ENCODE measurements at regions not wholly inside any gene's neighbourhood (a gene's known extent, or its start where the extent isn't known, plus 50 kb on each side); places are given as distances from the start of the nearest gene placed in this dataset.

DNA sequence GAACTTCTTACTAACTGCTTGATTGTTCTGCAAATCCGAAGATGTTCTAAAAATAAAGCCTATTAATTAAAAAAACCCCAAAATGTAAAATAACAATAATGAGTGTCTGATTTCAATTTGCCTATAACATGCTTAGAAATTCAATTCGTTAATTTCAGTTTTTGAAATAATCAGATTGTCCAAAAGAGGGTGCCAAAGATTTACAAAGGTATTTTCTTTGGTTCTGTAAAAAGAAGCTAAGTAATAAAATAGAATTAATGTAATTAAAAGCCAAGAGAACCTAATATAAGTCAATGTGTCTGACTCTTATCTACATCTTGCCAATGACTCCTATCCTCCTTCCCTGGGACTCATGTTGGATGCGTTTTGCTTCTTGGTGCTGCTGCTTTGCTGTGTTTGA lies 75.0 kb upstream of the CPHXL start:
- Histone ChIP-seq H3K4me1 (no peaks in the 10 kb centered on the region), H3K4me3 (no peak overlapping the region), H3K27ac (no peak overlapping the region), H3K27me3 (peaks cover 0 to 7% (median 0%) of the 10 kb centered on the region in 7 donors), H3K36me3 (no peaks in the 10 kb centered on the region), H3K9me3 (no peaks in the 10 kb centered on the region)
- TF ChIP-seq, protein P1, sequence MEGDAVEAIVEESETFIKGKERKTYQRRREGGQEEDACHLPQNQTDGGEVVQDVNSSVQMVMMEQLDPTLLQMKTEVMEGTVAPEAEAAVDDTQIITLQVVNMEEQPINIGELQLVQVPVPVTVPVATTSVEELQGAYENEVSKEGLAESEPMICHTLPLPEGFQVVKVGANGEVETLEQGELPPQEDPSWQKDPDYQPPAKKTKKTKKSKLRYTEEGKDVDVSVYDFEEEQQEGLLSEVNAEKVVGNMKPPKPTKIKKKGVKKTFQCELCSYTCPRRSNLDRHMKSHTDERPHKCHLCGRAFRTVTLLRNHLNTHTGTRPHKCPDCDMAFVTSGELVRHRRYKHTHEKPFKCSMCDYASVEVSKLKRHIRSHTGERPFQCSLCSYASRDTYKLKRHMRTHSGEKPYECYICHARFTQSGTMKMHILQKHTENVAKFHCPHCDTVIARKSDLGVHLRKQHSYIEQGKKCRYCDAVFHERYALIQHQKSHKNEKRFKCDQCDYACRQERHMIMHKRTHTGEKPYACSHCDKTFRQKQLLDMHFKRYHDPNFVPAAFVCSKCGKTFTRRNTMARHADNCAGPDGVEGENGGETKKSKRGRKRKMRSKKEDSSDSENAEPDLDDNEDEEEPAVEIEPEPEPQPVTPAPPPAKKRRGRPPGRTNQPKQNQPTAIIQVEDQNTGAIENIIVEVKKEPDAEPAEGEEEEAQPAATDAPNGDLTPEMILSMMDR (IDR thresholded peaks at IDR 0.05) = no peak
- 35 to 41% methylated on average over 3 of the region's 3 CpGs for WGBS, 2 donors
- intact Hi-C loops (cut with DNase I) = no loop called here
- no peak for ATAC-seq
- no peak for DNase-seq

GRCh38 chr16:75803753-75804152 lies 77.5 kb upstream of the CPHXL start:
- Histone ChIP-seq H3K9me3 (no peaks in the 10 kb centered on the region), H3K27ac (no peak overlapping the region), H3K4me1 (no peaks in the 10 kb centered on the region), H3K4me3 (no peak overlapping the region), H3K27me3 (peaks cover 0 to 10% (median 0%) of the 10 kb centered on the region in 7 donors), H3K36me3 (no peaks in the 10 kb centered on the region)
- DNase-seq (no peak), ATAC-seq (no peak)
- intact Hi-C loops (cut with DNase I) = no loop called here
- TF ChIP-seq, protein P1 (IDR thresholded peaks at IDR 0.05) = no peak
- WGBS, 2 donors = 56 to 57% methylated on average over 1 of the region's 1 CpG

DNA sequence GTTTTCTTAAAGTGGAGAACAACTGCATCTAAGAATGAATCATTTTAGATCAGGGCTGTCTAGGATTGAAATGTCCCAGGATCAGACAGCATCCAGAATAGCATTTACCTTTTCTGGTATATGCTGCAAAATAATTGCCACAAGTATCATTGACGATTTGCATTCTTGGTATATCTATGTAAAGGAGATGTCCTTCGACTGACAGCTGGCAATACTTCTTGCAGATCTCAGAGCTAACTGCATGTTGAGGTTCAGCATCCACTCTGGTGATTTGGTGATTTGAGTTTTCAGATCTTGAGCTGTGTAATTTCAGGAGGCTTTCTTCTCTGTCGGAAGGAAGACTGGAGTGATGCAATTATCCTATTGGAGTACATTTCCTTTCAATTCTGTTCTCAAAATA lies 78.1 kb upstream of the CPHXL start:
- Histone ChIP-seq H3K4me1 (no peaks in the 10 kb centered on the region), H3K27ac (no peak overlapping the region), H3K4me3 (no peak overlapping the region), H3K36me3 (no peaks in the 10 kb centered on the region), H3K9me3 (no peaks in the 10 kb centered on the region), H3K27me3 (peaks cover 0 to 10% (median 0%) of the 10 kb centered on the region in 7 donors)
- TF ChIP-seq, protein P1 (IDR thresholded peaks at IDR 0.05) = no peak
- 54 to 62% methylated on average over 3 of the region's 3 CpGs for WGBS, 2 donors
- ATAC-seq (no peak), DNase-seq (no peak)
- intact Hi-C loops (cut with DNase I) = no loop called here

GRCh38 chr16:75805946-75806345 lies 79.7 kb upstream of the CPHXL start:
- no peaks in the 10 kb centered on the region for H3K36me3 ChIP-seq
- no peaks in the 10 kb centered on the region for H3K9me3 ChIP-seq
- 72 to 76% methylated on average over 6 of the region's 6 CpGs for WGBS, 2 donors
- TF ChIP-seq, protein P1 (IDR thresholded peaks at IDR 0.05) = no peak
- intact Hi-C loops (cut with DNase I) = no loop called here
- DNase-seq = no peak
- ATAC-seq = no peak
- H3K4me3 ChIP-seq = no peak overlapping the region
- H3K27ac ChIP-seq = no peak overlapping the region
- H3K4me1 ChIP-seq = no peaks in the 10 kb centered on the region
- H3K27me3 ChIP-seq = peaks cover 0 to 10% (median 0%) of the 10 kb centered on the region in 7 donors
